ENCODE measurements at regions not wholly inside any gene's neighbourhood (a gene's known extent, or its start where the extent isn't known, plus 50 kb on each side); places are given as distances from the start of the nearest gene placed in this dataset.

- TF ChIP-seq CTCF (IDR thresholded peaks at IDR 0.05; ENCODE audit: borderline replicate concordance, extremely low read depth, low read length, poor library complexity, severe bottlenecking) (no peak), EZH2 (IDR thresholded peaks at IDR 0.05; ENCODE audit: borderline replicate concordance, low read depth, low read length, severe bottlenecking) (no peak)
Measured at GRCh38 chr18:55744206-55744605, 156.2 kb upstream of the TCF4 start.
